Small intestine (tissue), 7 donors: ENCODE measurements at regions not wholly inside any gene's neighbourhood (a gene's known extent, or its start where the extent isn't known, plus 50 kb on each side); places are given as distances from the start of the nearest gene placed in this dataset.

Experiments used
- DNase-seq, 2 donors: peaks; one replicate each; pipeline versions ENCODE4 v3.0.0 to v3.0.0-alpha.2; 2013
- FAIRE-seq: peaks from 2 replicates; lab custom pipeline; 2012; peaks lifted over from hg19 to GRCh38; lab: Jason Lieb, UNC
- H3K27ac ChIP-seq, 3 donors: one replicate each; pipeline ENCODE4 v1.5.1; 2013; ENCODE audit warnings: low read length in 2 of 3, mild to moderate bottlenecking in 2 of 3, control low read depth in 1 of 3, inconsistent platforms in 1 of 3, low read depth in 1 of 3, moderate library complexity in 1 of 3
- H3K27me3 ChIP-seq, 3 donors: one replicate each; pipeline ENCODE4 v1.6.1; 2013; ENCODE audit warnings: low read length in 3 of 3, inconsistent platforms in 1 of 3; ENCODE audit not compliant: control insufficient read depth in 3 of 3, insufficient read depth in 3 of 3
- H3K36me3 ChIP-seq, 3 donors: one replicate each; pipeline ENCODE4 v1.6.1; 2013; ENCODE audit warnings: low read length in 3 of 3, inconsistent platforms in 1 of 3, low read depth in 1 of 3, mild to moderate bottlenecking in 1 of 3, moderate library complexity in 1 of 3; ENCODE audit not compliant: control insufficient read depth in 3 of 3, insufficient read depth in 2 of 3
- H3K4me1 ChIP-seq, 3 donors: one replicate each; pipeline ENCODE4 v1.6.1; 2013; ENCODE audit warnings: low read length in 2 of 3, inconsistent platforms in 1 of 3, low read depth in 1 of 3, mild to moderate bottlenecking in 1 of 3, moderate library complexity in 1 of 3; ENCODE audit not compliant: control insufficient read depth in 3 of 3, insufficient read depth in 2 of 3
- H3K4me3 ChIP-seq, 3 donors: one replicate each; pipeline ENCODE4 v1.5.1; 2013; ENCODE audit warnings: low read length in 3 of 3, control low read depth in 1 of 3, inconsistent platforms in 1 of 3, low read depth in 1 of 3, mild to moderate bottlenecking in 1 of 3, moderate library complexity in 1 of 3
- H3K9me3 ChIP-seq, 2 donors: one replicate each; pipeline ENCODE4 v1.6.1; 2013; ENCODE audit warnings: low read depth in 1 of 2, low read length in 1 of 2; ENCODE audit not compliant: control insufficient read depth in 2 of 2, insufficient read depth in 1 of 2
- WGBS, 3 donors: extraction: QIAGEN DNeasy Blood & Tissue Kit; methylation state at CpG; one replicate each; pipeline ENCODE4 v1.1.7; 2013; 5-methylcytosine and 5-hydroxymethylcytosine counted together
- donor health status: healthy with polysubstance abuse.
- donor health status: control.
- donor health status: control.
- donor health status: Bipolar disorder and iron deficiency.
- donor health status: healthy.

DNA sequence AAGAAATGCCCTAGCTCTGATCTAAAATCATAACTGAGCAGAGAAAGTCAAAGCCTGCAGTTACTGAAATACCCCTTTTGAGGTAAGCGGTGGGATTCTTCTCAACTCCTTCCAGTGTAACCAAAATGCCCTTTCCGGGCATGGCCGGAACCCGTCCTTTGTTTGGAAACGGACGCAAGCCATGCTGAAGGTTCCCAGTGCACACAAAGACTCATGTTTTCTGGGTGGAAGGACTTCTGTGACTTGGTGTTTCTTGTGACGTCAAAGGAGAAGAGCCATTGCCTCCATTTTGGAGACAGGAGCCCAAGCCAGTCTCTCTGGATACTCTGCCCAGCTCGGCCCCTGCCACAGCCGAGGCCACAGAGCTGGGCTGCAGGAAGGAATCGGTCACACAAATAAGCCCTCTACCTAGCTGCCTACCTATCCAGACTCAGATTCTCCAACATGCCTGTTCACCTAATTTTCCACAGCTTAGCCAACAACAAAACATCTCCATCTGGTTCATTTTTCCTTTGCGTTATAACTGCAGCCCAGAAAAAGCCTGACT lies 182.8 kb downstream of the TBXT start:
- 87 to 92% (median 89%) methylated on average over 11 of the region's 11 CpGs for WGBS, 3 donors
- Histone ChIP-seq H3K27me3 (peaks cover 0 to 50% (median 3%) of the 10 kb centered on the region in 3 donors), H3K36me3 (no peaks in the 10 kb centered on the region), H3K27ac (no peak overlapping the region), H3K4me3 (no peak overlapping the region), H3K9me3 (no peaks in the 10 kb centered on the region), H3K4me1 (no peaks in the 10 kb centered on the region)
- FAIRE-seq (no peak), DNase-seq (no peak)

DNA sequence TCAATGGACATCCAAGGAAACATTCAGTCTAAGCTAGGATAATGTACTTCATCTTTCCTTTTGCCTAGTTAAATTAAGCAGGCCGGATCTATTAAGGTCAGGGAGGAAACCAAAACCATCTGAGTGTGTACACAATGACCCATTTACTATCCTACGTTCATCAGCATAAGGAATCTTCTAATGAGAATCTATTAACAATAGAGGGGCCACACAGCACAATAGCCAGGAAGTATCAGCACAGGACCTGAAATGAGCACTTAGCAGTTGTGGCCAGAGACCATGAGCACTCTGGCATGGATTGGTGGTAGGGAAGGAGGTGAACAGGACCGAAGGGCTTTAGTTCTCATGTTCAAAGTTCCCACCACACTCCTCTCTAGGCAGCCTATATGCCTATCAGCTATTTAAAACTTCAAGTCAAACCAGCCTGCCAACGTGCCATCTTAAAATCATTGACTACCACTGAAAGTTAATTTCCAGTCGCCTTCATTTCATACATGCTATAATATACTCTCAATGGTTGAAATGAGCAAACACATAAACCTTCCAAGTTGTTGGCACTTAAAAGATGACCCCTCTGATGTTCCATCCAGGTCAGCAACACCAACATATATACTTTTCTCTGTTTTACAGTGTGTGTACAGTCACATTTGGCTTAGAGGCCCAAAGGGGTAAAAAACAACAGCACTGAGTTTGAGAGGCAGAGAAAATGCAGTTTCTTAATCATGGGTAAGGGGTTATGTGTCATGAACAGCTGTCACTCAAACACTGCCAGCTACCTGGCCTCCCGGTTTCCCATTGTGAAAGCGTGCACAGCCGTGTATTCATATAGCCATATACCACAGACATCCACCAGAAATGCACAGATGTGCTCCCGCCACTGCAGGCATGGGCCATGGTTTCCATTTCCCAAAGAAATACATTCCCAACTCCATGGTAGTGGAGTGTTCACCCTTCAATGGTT lies 184.3 kb downstream of the TBXT start:
- Histone ChIP-seq H3K27me3 (peaks cover 0 to 36% (median 3%) of the 10 kb centered on the region in 3 donors), H3K4me1 (no peaks in the 10 kb centered on the region), H3K36me3 (no peaks in the 10 kb centered on the region), H3K9me3 (no peaks in the 10 kb centered on the region), H3K4me3 (no peak overlapping the region), H3K27ac (no peak overlapping the region)
- 76 to 88% (median 84%) methylated on average over 9 of the region's 9 CpGs for WGBS, 3 donors
- FAIRE-seq = no peak
- DNase-seq = no peak

DNA sequence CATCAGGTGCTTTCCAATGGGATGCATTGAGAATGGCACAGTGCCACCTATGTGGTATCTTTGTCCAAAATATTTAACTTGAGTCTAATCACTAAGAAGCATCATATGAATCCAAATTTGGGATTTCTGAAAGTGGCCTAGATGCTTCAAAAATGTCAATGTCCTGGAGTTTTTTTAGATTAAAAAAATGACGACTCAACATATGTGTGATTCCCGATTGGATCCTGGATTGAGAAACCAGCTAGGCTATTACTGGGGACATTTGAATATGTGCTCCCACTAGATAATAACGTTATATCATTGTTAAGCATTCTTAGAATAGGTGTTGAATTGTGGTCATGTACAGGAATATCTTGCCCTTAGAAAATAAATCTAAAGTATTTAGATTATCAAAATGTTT lies 189.2 kb downstream of the TBXT start:
- no peak overlapping the region for H3K27ac ChIP-seq
- no peaks in the 10 kb centered on the region for H3K4me1 ChIP-seq
- no peak overlapping the region for H3K4me3 ChIP-seq
- DNase-seq (no peak), FAIRE-seq (no peak)
- WGBS, 3 donors = 77 to 85% (median 80%) methylated on average over 3 of the region's 3 CpGs
- no peaks in the 10 kb centered on the region for H3K9me3 ChIP-seq
- peaks cover 0 to 2% (median 0%) of the 10 kb centered on the region in 3 donors for H3K27me3 ChIP-seq
- H3K36me3 ChIP-seq = no peaks in the 10 kb centered on the region

DNA sequence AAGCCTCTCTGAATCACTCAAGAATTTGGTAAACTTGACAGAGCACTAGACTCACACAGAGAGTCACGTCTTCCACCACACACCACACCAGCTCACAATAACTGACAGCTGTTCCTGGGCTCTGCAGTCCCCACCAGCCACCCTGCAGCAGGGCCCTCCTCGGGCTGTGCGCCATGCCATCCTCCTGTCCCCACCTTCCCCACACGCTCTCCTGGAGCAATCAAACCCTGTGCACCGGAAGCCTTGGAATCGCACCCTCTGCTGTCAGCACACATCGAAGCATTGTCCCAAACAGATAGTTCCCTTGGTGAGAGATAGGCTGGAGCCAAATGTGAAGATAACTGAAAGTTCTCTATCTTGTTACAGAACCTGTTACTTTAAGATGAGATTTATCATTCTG lies 191.0 kb downstream of the TBXT start:
- no peak for DNase-seq
- 83 to 88% (median 87%) methylated on average over 7 of the region's 7 CpGs for WGBS, 3 donors
- H3K4me1 ChIP-seq = no peaks in the 10 kb centered on the region
- no peak overlapping the region for H3K27ac ChIP-seq
- H3K9me3 ChIP-seq = no peaks in the 10 kb centered on the region
- no peaks in the 10 kb centered on the region for H3K36me3 ChIP-seq
- H3K4me3 ChIP-seq = no peak overlapping the region
- no peak for FAIRE-seq
- H3K27me3 ChIP-seq = peaks cover 0 to 2% (median 0%) of the 10 kb centered on the region in 3 donors

DNA sequence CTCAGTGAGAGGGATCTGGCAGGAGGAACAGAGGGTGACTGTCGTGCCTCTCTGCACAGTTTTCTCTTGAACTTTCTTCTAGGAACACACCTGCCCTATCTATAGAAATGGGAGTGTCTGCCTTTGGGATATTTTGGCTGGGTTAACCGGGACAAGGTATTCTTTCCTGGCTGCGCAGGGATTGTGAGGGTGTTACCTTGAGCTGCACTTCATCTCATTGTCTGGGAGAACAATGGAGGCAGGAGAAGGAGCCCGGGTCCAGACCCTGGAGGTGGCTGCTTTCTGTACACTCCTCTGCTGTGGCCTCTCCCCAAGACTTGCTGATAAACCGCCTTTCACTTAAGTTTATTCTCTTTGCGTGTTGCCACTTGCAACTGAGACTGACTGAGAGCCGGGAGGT lies 192.8 kb downstream of the TBXT start:
- peaks cover 0 to 2% (median 0%) of the 10 kb centered on the region in 3 donors for H3K27me3 ChIP-seq
- H3K36me3 ChIP-seq = no peaks in the 10 kb centered on the region
- no peak overlapping the region for H3K4me3 ChIP-seq
- H3K4me1 ChIP-seq = no peaks in the 10 kb centered on the region
- DNase-seq = no peak
- no peak overlapping the region for H3K27ac ChIP-seq
- WGBS, 3 donors = 66 to 74% (median 74%) methylated on average over 7 of the region's 7 CpGs
- H3K9me3 ChIP-seq = no peaks in the 10 kb centered on the region
- no peak for FAIRE-seq

DNA sequence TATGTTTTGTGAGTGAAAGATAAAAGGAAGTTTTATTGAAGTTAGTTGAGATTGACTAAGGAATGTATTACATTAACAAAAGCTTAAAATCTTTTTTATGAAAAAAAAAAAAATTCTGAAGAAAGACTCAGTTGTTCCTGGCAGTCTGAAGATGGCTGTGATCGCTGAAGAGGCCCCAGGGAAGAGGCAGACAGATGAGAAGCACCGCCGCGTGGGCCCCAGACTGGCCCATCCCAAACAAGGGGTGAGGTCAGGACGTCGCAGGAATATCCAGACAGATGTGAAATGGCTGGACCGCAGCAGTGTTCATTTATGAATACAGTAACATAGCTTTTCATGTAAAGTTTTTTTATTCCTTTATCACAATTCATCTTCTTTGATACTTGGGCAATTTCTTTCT lies 194.2 kb downstream of the TBXT start:
- no peaks in the 10 kb centered on the region for H3K9me3 ChIP-seq
- DNase-seq (no peak), FAIRE-seq (no peak)
- H3K4me3 ChIP-seq = no peak overlapping the region
- H3K36me3 ChIP-seq = no peaks in the 10 kb centered on the region
- WGBS, 3 donors = 86 to 94% (median 93%) methylated on average over 7 of the region's 7 CpGs
- no peak overlapping the region for H3K27ac ChIP-seq
- no peaks in the 10 kb centered on the region for H3K4me1 ChIP-seq
- H3K27me3 ChIP-seq = peaks cover 0 to 2% (median 0%) of the 10 kb centered on the region in 3 donors

DNA sequence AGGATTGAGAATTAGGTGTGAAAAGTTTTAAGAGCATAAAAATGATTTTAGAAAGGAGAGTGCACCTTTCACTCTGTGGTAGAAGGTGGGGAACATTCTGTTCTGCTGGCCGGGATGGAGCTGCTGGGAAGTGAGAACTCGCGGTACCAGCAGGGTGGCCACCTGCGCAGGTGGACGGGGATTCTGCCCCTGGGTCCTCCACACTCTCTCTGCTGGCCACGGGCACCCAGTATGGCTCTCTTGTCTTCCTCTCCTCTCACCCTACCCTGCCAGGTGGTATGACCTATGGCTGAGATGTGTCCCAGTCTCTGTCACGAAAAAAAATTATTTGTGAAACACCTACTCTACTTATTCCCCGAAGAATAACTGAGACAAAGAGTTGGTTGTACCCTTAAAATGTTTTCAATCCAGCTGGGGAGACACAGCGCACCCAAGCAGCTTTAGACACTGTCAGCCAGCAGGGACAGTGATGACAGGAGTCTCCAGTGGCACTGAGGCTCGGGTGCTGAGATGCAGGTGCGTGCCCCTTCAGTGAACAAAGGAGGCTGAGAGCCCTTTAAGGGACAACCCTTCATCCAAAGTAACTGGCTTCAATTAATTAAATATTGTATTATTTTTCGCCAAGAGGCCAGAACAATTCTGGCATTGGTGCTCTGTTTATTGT lies 195.4 kb downstream of the TBXT start:
- FAIRE-seq = no peak
- Histone ChIP-seq H3K9me3 (no peaks in the 10 kb centered on the region), H3K27me3 (peaks cover 0 to 2% (median 0%) of the 10 kb centered on the region in 3 donors), H3K36me3 (no peaks in the 10 kb centered on the region), H3K4me1 (no peaks in the 10 kb centered on the region), H3K27ac (no peak overlapping the region), H3K4me3 (no peak overlapping the region)
- no peak for DNase-seq
- 75 to 87% (median 83%) methylated on average over 12 of the region's 12 CpGs for WGBS, 3 donors

DNA sequence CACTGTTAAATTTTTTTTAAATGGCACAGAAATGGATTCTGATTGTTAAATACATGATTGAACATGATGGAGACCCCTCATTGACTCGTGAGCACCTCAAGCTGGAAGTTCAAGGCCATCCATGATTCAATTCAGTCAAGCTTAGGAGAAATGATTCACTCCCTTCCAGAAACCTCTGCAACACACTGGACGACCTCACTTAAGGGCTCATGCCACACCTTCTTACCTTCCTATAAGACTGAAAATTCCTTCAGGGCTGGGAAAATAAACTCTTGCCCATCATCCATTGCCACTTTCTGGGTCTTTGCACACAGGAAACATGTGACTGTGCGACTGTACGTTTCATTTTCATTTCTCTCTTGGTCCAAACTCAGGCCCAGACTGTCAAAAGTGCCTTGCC lies 196.4 kb downstream of the TBXT start:
- Histone ChIP-seq H3K9me3 (no peaks in the 10 kb centered on the region), H3K4me3 (no peak overlapping the region), H3K27me3 (no peaks in the 10 kb centered on the region), H3K27ac (no peak overlapping the region), H3K4me1 (no peaks in the 10 kb centered on the region), H3K36me3 (no peaks in the 10 kb centered on the region)
- DNase-seq = no peak
- no peak for FAIRE-seq
- 67 to 83% (median 70%) methylated on average over 4 of the region's 4 CpGs for WGBS, 3 donors
